Endothelial cell of umbilical vein (primary cell): ENCODE measurements at regions not wholly inside any gene's neighbourhood (a gene's known extent, or its start where the extent isn't known, plus 50 kb on each side); places are given as distances from the start of the nearest gene placed in this dataset.

Source experiments
- BruUV-seq: library from RNA; stranded (reverse); fragments of 400-500 nt; replicated peaks from 2 replicates; lab custom pipeline; 2021; lab: Mats Ljungman, UMichigan
- CTCF ChIA-PET: fragments of 300-600, 350-600 bp; sonication (Branson Sonifier 250); formaldehyde crosslinking; loops from one replicate; lab custom pipeline; 2021; ENCODE audit warnings: antibody characterized with exemption, inconsistent platforms; lab: Charles Lee
- POLR2A ChIA-PET: fragments of 300-600, 350-600 bp; sonication (Branson Sonifier 250); formaldehyde crosslinking; loops from one replicate; lab custom pipeline; 2021; ENCODE audit warnings: antibody characterized with exemption, inconsistent platforms; lab: Charles Lee
- DNase-seq: peaks from one replicate; pipeline ENCODE4 v3.0.0-alpha.2; 2011; ENCODE audit warnings: low read depth, low spot score
- FAIRE-seq: peaks from 2 replicates; lab custom pipeline; 2011; peaks lifted over from hg19 to GRCh38; lab: Jason Lieb, UNC
- H2AFZ ChIP-seq: 2 replicates; pipeline ENCODE4 v1.6.0; 2012; ENCODE audit warnings: low read depth, low read length, control low read depth, inconsistent platforms
- H3K27ac ChIP-seq: 2 replicates; pipeline ENCODE4 v1.5.1; 2011; ENCODE audit warnings: low read depth, mild to moderate bottlenecking, control low read depth, low read length, moderate library complexity; ENCODE audit not compliant: insufficient read depth
- H3K27me3 ChIP-seq, 2 experiments: 2 replicates each; pipeline versions ENCODE4 v1.6.0 to v1.6.1; 2011; ENCODE audit warnings: low read length in 2 of 2, mixed read lengths in 1 of 2; ENCODE audit not compliant: control insufficient read depth in 2 of 2, insufficient read depth in 2 of 2
- H3K36me3 ChIP-seq, 2 experiments: 2 replicates in 1 of 2; 3 replicates in 1 of 2; pipeline ENCODE4 v1.5.1; 2011; ENCODE audit warnings: low read length in 2 of 2, mild to moderate bottlenecking in 1 of 2, moderate library complexity in 1 of 2; ENCODE audit not compliant: control insufficient read depth in 2 of 2, insufficient read depth in 2 of 2; ENCODE audit errors: extremely low read depth in 1 of 2
- H3K4me1 ChIP-seq: 3 replicates; pipeline ENCODE4 v1.5.1; 2011; ENCODE audit warnings: mild to moderate bottlenecking, low read length; ENCODE audit not compliant: control insufficient read depth, insufficient read depth; ENCODE audit errors: extremely low read depth
- H3K4me2 ChIP-seq: 2 replicates; pipeline ENCODE4 v1.6.1; 2011; ENCODE audit warnings: low read length, control low read depth, mixed read lengths; ENCODE audit not compliant: insufficient read depth
- H3K4me3 ChIP-seq, 3 experiments: fragments of 200-600 bp in 1 of 3; sonication (generic), shearing (Covaris generic) in 1 of 3; replicated peaks in 1 of 3; 2 replicates each; pipeline ENCODE4 v1.5.1; 2011 to 2016; ENCODE audit warnings: control low read depth in 3 of 3, low read length in 3 of 3, mild to moderate bottlenecking in 2 of 3, inconsistent platforms in 1 of 3, low read depth in 1 of 3, moderate library complexity in 1 of 3; ENCODE audit not compliant: insufficient read depth in 1 of 3
- H3K79me2 ChIP-seq: 2 replicates; pipeline ENCODE4 v1.6.0; 2012; ENCODE audit warnings: low read length, inconsistent platforms; ENCODE audit not compliant: control insufficient read depth, insufficient read depth
- H3K9ac ChIP-seq: replicated peaks from 2 replicates; pipeline ENCODE3; 2011; ENCODE audit warnings: low read length, control low read depth; ENCODE audit not compliant: insufficient read depth; ENCODE audit errors: extremely low read depth
- H3K9me1 ChIP-seq: replicated peaks from 3 replicates; pipeline ENCODE4 v1.6.0; 2011; ENCODE audit warnings: mild to moderate bottlenecking, low read length; ENCODE audit not compliant: control insufficient read depth, insufficient read depth; ENCODE audit errors: extremely low read depth
- H3K9me3 ChIP-seq: replicated peaks from 2 replicates; pipeline ENCODE4 v1.5.1; 2012; ENCODE audit warnings: low read length, inconsistent platforms; ENCODE audit not compliant: control insufficient read depth, insufficient read depth
- H4K20me1 ChIP-seq: replicated peaks from 2 replicates; pipeline ENCODE3; 2011; ENCODE audit warnings: mild to moderate bottlenecking, low read length; ENCODE audit not compliant: control insufficient read depth, insufficient read depth; ENCODE audit errors: extremely low read depth
- EZH2 ChIP-seq: IDR thresholded peaks from 2 replicates; pipeline ENCODE4 v1.6.1; 2012; ENCODE audit warnings: borderline replicate concordance, low read depth, mild to moderate bottlenecking, moderate library complexity, low read length, inconsistent platforms; ENCODE audit not compliant: severe bottlenecking
- FOS ChIP-seq: IDR thresholded peaks from 2 replicates; pipeline ENCODE4 v1.6.1; 2011; ENCODE audit warnings: mild to moderate bottlenecking, low read length, moderate library complexity, borderline replicate concordance; ENCODE audit not compliant: insufficient read depth
- GATA2 ChIP-seq: IDR thresholded peaks from 2 replicates; pipeline ENCODE4 v1.7.0; 2011; ENCODE audit warnings: low read depth, mild to moderate bottlenecking, moderate library complexity, mixed read lengths, low read length; ENCODE audit not compliant: insufficient read length, insufficient read depth
- JUN ChIP-seq: IDR thresholded peaks from 2 replicates; pipeline ENCODE4 v1.6.1; 2011; ENCODE audit warnings: borderline replicate concordance, low read depth; ENCODE audit not compliant: insufficient read length, insufficient read depth
- MYC ChIP-seq: IDR thresholded peaks from one replicate; pipeline ENCODE4 v1.6.1; 2011; ENCODE audit warnings: mild to moderate bottlenecking, low read depth, low read length
- POLR2A ChIP-seq: IDR thresholded peaks from 2 replicates; pipeline ENCODE4 v1.6.1; 2012; ENCODE audit warnings: low read depth, mild to moderate bottlenecking, control low read depth, low read length
- POLR2AphosphoS5 ChIP-seq: IDR thresholded peaks from 2 replicates; pipeline ENCODE4 v1.6.1; 2012; ENCODE audit warnings: low read depth, mild to moderate bottlenecking, control low read depth, low read length, moderate library complexity; ENCODE audit not compliant: insufficient read depth
- dilution Hi-C: fragments of 300-500 bp; cut with MboI; formaldehyde crosslinking; loops from one replicate; pipeline ENCODE4 v1.15.0; 2019; ENCODE audit warnings: low sequenced_read_pairs; ENCODE audit not compliant: extremely low pct_ligation_motif_present
- intact Hi-C: fragments of 100-400 bp; cut with micrococcal nuclease; formaldehyde crosslinking; loops from one replicate; pipeline ENCODE4 v1.10.0; 2022
- TF ChIP-seq, protein P1 (sequence below): IDR thresholded peaks from 2 replicates; pipeline ENCODE4 v1.6.1; 2011; ENCODE audit not compliant: insufficient read depth, insufficient read length
- TF ChIP-seq, protein P2 (sequence below), 2 donors: IDR thresholded peaks; 1 replicate in 1 of 2; 2 replicates in 1 of 2; pipeline ENCODE4 v1.5.1; 2011; ENCODE audit warnings: low read length in 2 of 2, mild to moderate bottlenecking in 2 of 2, moderate library complexity in 2 of 2, control low read depth in 1 of 2, inconsistent platforms in 1 of 2, low read depth in 1 of 2; ENCODE audit not compliant: insufficient read depth in 1 of 2; ENCODE audit errors: extremely low read depth in 1 of 2

DNA sequence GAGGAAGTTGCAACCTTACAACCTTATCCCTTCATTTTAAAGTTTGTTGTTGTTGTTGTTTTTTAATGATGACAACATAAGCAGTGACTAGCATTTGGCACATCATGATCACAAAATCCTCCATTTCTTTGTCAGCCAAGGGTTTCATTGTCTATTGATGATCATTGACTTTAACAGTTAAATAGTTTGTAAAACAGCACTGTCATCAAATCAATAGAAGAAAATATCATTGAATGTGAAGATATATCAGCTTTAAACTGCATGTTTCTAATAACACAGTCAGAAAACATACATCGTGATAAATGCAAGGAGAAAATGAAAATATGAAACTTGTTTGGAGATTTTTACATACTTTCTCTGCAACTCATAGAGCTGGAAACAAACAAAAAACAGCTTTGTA is 922.3 kb upstream of the LRFN5 start:
- Histone ChIP-seq H3K27ac (no peak overlapping the region), H4K20me1 (no peaks in the 10 kb centered on the region), H3K4me2 (no peak overlapping the region), H3K9ac (no peak overlapping the region), H3K9me1 (no peaks in the 10 kb centered on the region), H3K9me3 (peaks cover 4% of the 10 kb centered on the region), H3K4me3 (no peak overlapping the region), H3K79me2 (no peaks in the 10 kb centered on the region), H3K27me3 (no peaks in the 10 kb centered on the region), H3K36me3 (no peaks in the 10 kb centered on the region), H3K4me1 (no peaks in the 10 kb centered on the region), H2AFZ (no peak overlapping the region)
- TF ChIP-seq FOS (no peak), POLR2AphosphoS5 (no peak)
- TF ChIP-seq, protein P1, sequence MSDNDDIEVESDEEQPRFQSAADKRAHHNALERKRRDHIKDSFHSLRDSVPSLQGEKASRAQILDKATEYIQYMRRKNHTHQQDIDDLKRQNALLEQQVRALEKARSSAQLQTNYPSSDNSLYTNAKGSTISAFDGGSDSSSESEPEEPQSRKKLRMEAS = no peak
- TF ChIP-seq, protein P2, sequence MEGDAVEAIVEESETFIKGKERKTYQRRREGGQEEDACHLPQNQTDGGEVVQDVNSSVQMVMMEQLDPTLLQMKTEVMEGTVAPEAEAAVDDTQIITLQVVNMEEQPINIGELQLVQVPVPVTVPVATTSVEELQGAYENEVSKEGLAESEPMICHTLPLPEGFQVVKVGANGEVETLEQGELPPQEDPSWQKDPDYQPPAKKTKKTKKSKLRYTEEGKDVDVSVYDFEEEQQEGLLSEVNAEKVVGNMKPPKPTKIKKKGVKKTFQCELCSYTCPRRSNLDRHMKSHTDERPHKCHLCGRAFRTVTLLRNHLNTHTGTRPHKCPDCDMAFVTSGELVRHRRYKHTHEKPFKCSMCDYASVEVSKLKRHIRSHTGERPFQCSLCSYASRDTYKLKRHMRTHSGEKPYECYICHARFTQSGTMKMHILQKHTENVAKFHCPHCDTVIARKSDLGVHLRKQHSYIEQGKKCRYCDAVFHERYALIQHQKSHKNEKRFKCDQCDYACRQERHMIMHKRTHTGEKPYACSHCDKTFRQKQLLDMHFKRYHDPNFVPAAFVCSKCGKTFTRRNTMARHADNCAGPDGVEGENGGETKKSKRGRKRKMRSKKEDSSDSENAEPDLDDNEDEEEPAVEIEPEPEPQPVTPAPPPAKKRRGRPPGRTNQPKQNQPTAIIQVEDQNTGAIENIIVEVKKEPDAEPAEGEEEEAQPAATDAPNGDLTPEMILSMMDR (IDR thresholded peaks at IDR 0.05; ENCODE audit: extremely low read depth in 1 of 2, insufficient read depth in 1 of 2, low read depth in 1 of 2, low read length in 2 of 2) = no peak
- ChIA-PET POLR2A (no interaction called here), CTCF (no interaction called here)
- intact Hi-C loops = no loop called here
- no peak for FAIRE-seq
- DNase-seq = no peak
- dilution Hi-C loops = no loop called here
- no TSS peak for BruUV-seq

- H3K4me1 ChIP-seq = no peaks in the 10 kb centered on the region
- no peak for TF ChIP-seq EZH2
- TF ChIP-seq FOS = no peak
- TF ChIP-seq, protein P2 (IDR thresholded peaks at IDR 0.05; ENCODE audit: extremely low read depth in 1 of 2, insufficient read depth in 1 of 2, low read depth in 1 of 2, low read length in 2 of 2) = no peak
- no peak for TF ChIP-seq MYC
- TF ChIP-seq, protein P1 = no peak
- no peak for TF ChIP-seq GATA2
- no peak for TF ChIP-seq POLR2A
- TF ChIP-seq JUN = no peak
- no peak for TF ChIP-seq POLR2AphosphoS5
- no peaks in the 10 kb centered on the region for H3K79me2 ChIP-seq
- H3K4me3 ChIP-seq = no peak overlapping the region
- POLR2A ChIA-PET = no interaction called here
- no peak overlapping the region for H3K4me2 ChIP-seq
- CTCF ChIA-PET = no interaction called here
- H3K9me1 ChIP-seq = no peaks in the 10 kb centered on the region
- H4K20me1 ChIP-seq = no peaks in the 10 kb centered on the region
- no peaks in the 10 kb centered on the region for H3K27me3 ChIP-seq
- H3K36me3 ChIP-seq = no peaks in the 10 kb centered on the region
- BruUV-seq = no TSS peak
- DNase-seq (no peak), FAIRE-seq (no peak)
- peaks cover 4% of the 10 kb centered on the region for H3K9me3 ChIP-seq
- no peak overlapping the region for H3K27ac ChIP-seq
- H2AFZ ChIP-seq = no peak overlapping the region
- intact Hi-C loops = no loop called here
- no peak overlapping the region for H3K9ac ChIP-seq
- dilution Hi-C loops = no loop called here
Observed at GRCh38 chr14:40682131-40682913, 924.4 kb upstream of the LRFN5 start.
